NCI-H2196 treated with DMSO at 0.1 percent for 48 hours (cell line): ENCODE measurements at regions not wholly inside any gene's neighbourhood (a gene's known extent, or its start where the extent isn't known, plus 50 kb on each side); places are given as distances from the start of the nearest gene placed in this dataset.

ENCODE experiments used
- DNase-seq: peaks from one replicate; lab custom pipeline; 2025; ENCODE audit not compliant: unreplicated experiment; lab: John Stamatoyannopoulos, UW

GRCh38 chr11:12315024-12315423 is 62.3 kb upstream of the PARVA start:
- DNase-seq: no peak

GRCh38 chr11:12316432-12316831 is 60.9 kb upstream of the PARVA start:
- DNase-seq: no peak

- peak; percentile 79 for DNase-seq
Observed at GRCh38 chr11:12318791-12319438, 58.5 kb upstream of the PARVA start.

- peak; percentile 90 for DNase-seq
Observed at GRCh38 chr11:12319461-12319951, 57.9 kb upstream of the PARVA start.

GRCh38 chr11:12319988-12320387 is 57.4 kb upstream of the PARVA start:
- DNase-seq: no peak

- DNase-seq: no peak
Observed at GRCh38 chr11:12321217-12321937, 56.0 kb upstream of the PARVA start.

GRCh38 chr11:12324585-12324984 is 52.8 kb upstream of the PARVA start:
- no peak for DNase-seq
